ENCODE measurements at regions not wholly inside any gene's neighbourhood (a gene's known extent, or its start where the extent isn't known, plus 50 kb on each side); places are given as distances from the start of the nearest gene placed in this dataset.

GRCh38 chr5:35313291-35313690, 83.0 kb upstream of the PRLR start:
- CTCF ChIA-PET (ENCODE audit: partially characterized antibody), result no interaction called here
- POLR2A ChIA-PET (ENCODE audit: partially characterized antibody), result no interaction called here
- no peak for FAIRE-seq

More at GRCh38 chr5:35313291-35313690, 83.0 kb upstream of the PRLR start:
- Histone ChIP-seq H2BK120ac (replicated peaks; ENCODE audit: low read depth, low read length) (no peak overlapping the region), H4K20me1 (replicated peaks in 1 of 2; ENCODE audit: control insufficient read depth in 1 of 2, insufficient read depth in 2 of 2, low read length in 2 of 2) (no peaks in the 10 kb centered on the region), H3K36me3 (ENCODE audit: control insufficient read depth in 2 of 4, insufficient read depth in 4 of 4, low read length in 3 of 4) (no peaks in the 10 kb centered on the region), H3K18ac (ENCODE audit: extremely low read depth, low read length) (no peak overlapping the region), H3K27me3 (replicated peaks in 1 of 4; ENCODE audit: control insufficient read depth in 3 of 4, extremely low read depth in 1 of 4, insufficient read depth in 3 of 4, low read length in 3 of 4) (no peaks in the 10 kb centered on the region), H2BK20ac (ENCODE audit: low read length) (no peak overlapping the region), H3K4me2 (ENCODE audit: insufficient read depth in 1 of 2, low read depth in 2 of 2, low read length in 2 of 2) (no peak overlapping the region), H2AK5ac (ENCODE audit: low read depth, low read length) (no peak overlapping the region), H2BK5ac (ENCODE audit: low read depth, low read length) (no peak overlapping the region), H2BK15ac (ENCODE audit: low read length) (no peak overlapping the region), H3K56ac (replicated peaks; ENCODE audit: insufficient read length, low read depth, low read length) (no peak overlapping the region), H4K5ac (ENCODE audit: insufficient read length, low read depth, low read length) (no peak overlapping the region), H3K27ac (ENCODE audit: low read depth, low read length) (no peak overlapping the region), H4K91ac (replicated peaks; ENCODE audit: insufficient read length, low read length) (no peak overlapping the region), H3K79me2 (ENCODE audit: control insufficient read depth in 1 of 2, insufficient read depth in 2 of 2, low read length in 2 of 2) (no peaks in the 10 kb centered on the region), H3K9ac (replicated peaks in 1 of 4; ENCODE audit: extremely low read depth in 1 of 4, low read depth in 3 of 4, low read length in 3 of 4) (no peak overlapping the region), H3K14ac (ENCODE audit: insufficient read length) (no peak overlapping the region), H3K23ac (ENCODE audit: insufficient read length) (no peak overlapping the region), H3K79me1 (ENCODE audit: low read depth, low read length) (no peaks in the 10 kb centered on the region), H2AFZ (ENCODE audit: low read length) (no peak overlapping the region), H3K4ac (replicated peaks; ENCODE audit: insufficient read length, low read depth, low read length) (no peak overlapping the region), H4K8ac (ENCODE audit: extremely low read depth, insufficient read depth, low read length) (no peak overlapping the region), H3K23me2 (ENCODE audit: low read depth, low read length) (no peaks in the 10 kb centered on the region), H3K4me3 (ENCODE audit: extremely low read depth in 1 of 4, insufficient read depth in 2 of 4, low read depth in 3 of 4, low read length in 4 of 4) (no peak overlapping the region), H3K9me3 (ENCODE audit: insufficient read depth in 2 of 2, low read depth in 1 of 2, low read length in 1 of 2) (no peaks in the 10 kb centered on the region), H3K4me1 (replicated peaks in 1 of 4; ENCODE audit: control insufficient read depth in 3 of 4, insufficient read depth in 4 of 4, low read length in 3 of 4) (peaks cover 0 to 5% (median 0%) of the 10 kb centered on the region in 4 experiments; a peak in 2 of 7 replicates), H2BK12ac (ENCODE audit: low read depth, low read length) (no peak overlapping the region)
- WGBS, 2 experiments (ENCODE audit: extremely low coverage in 1 of 2, insufficient coverage in 1 of 2, insufficient read length in 1 of 2, insufficient replicate concordance in 2 of 2, low coverage in 1 of 2, low lambda C conversion rate in 2 of 2, missing lambda C conversion rate in 1 of 2), result 75% methylated on average over 2 of the region's 2 CpGs; no CpG with 5 or more reads in 1 of the 2 experiments
- TF ChIP-seq RXRA (IDR thresholded peaks at IDR 0.05; ENCODE audit: insufficient read depth, low read depth, low read length) (no peak), TCF12 (IDR thresholded peaks at IDR 0.05; ENCODE audit: low read depth, low read length) (no peak), JUN (IDR thresholded peaks at IDR 0.05; ENCODE audit: low read depth, low read length) (no peak), E2F6 (IDR thresholded peaks at IDR 0.05) (no peak), RFX5 (IDR thresholded peaks at IDR 0.05; ENCODE audit: borderline replicate concordance, low read depth, low read length) (no peak), NANOG (IDR thresholded peaks at IDR 0.05; ENCODE audit: insufficient read depth, low read depth, low read length, poor library complexity, severe bottlenecking) (no peak), RAD21 (IDR thresholded peaks at IDR 0.05 in 1 of 2, conservative IDR thresholded peaks at IDR 0.05 in 1 of 2; ENCODE audit: low read depth in 2 of 2, low read length in 2 of 2) (no peak), CEBPB (IDR thresholded peaks at IDR 0.05; ENCODE audit: low read depth, low read length) (no peak), BACH1 (IDR thresholded peaks at IDR 0.05; ENCODE audit: low read length) (no peak), TBP (IDR thresholded peaks at IDR 0.05; ENCODE audit: low read depth, low read length) (no peak), TAF7 (optimal IDR thresholded peaks at IDR 0.05; ENCODE audit: borderline replicate concordance, low read depth, low read length) (no peak), CBX8 (IDR thresholded peaks at IDR 0.05; ENCODE audit: borderline replicate concordance, low read depth, low read length) (no peak), EGR1 (IDR thresholded peaks at IDR 0.05; ENCODE audit: borderline replicate concordance, low read depth, low read length) (no peak), CHD1 (IDR thresholded peaks at IDR 0.05; ENCODE audit: low read depth, low read length) (no peak)
- DNase-seq (ENCODE audit: low read depth in 1 of 2, low spot score in 2 of 2), result no peak

Measured in H1 (cell line).